ENCODE measurements at regions not wholly inside any gene's neighbourhood (a gene's known extent, or its start where the extent isn't known, plus 50 kb on each side); places are given as distances from the start of the nearest gene placed in this dataset.
A peak's percentile ranks its signal among the peaks of the same experiment; 100 is the strongest.

- Histone ChIP-seq H3K36me3 (no peaks in the 10 kb centered on the region), H3K27ac (peak overlapping the region; percentile 95 to 96), H3K27me3 (replicated peaks; ENCODE audit: insufficient read depth) (no peaks in the 10 kb centered on the region), H3K4me1 (ENCODE audit: control insufficient read depth in 1 of 2, low read depth in 2 of 2) (peaks cover 19 to 43% of the 10 kb centered on the region in 2 donors), H3K9me3 (no peaks in the 10 kb centered on the region), H3K4me3 (no peak overlapping the region)
- no peak for TF ChIP-seq CTCF (IDR thresholded peaks at IDR 0.05)
- no peak for ATAC-seq (ENCODE audit: insufficient number of reproducible peaks, low FRiP score, low read depth)
- DNase-seq (ENCODE audit: low spot score): no peak
Observed at GRCh38 chr18:79586436-79587225, 93.0 kb upstream of the CTDP1 start.

- DNase-seq (ENCODE audit: low spot score) (no peak), ATAC-seq (ENCODE audit: insufficient number of reproducible peaks, low FRiP score, low read depth) (no peak)
- Histone ChIP-seq H3K4me3 (no peak overlapping the region), H3K9me3 (no peaks in the 10 kb centered on the region), H3K27me3 (replicated peaks; ENCODE audit: insufficient read depth) (no peaks in the 10 kb centered on the region), H3K4me1 (ENCODE audit: control insufficient read depth in 1 of 2, low read depth in 2 of 2) (peaks cover 19 to 43% of the 10 kb centered on the region in 2 donors), H3K36me3 (no peaks in the 10 kb centered on the region), H3K27ac (peak overlapping the region; percentile 95 to 96)
- TF ChIP-seq CTCF (IDR thresholded peaks at IDR 0.05): no peak
Observed at GRCh38 chr18:79587226-79587741, 92.3 kb upstream of the CTDP1 start.

GRCh38 chr18:79587779-79588635 lies 91.6 kb upstream of the CTDP1 start:
- no peak for TF ChIP-seq CTCF (IDR thresholded peaks at IDR 0.05)
- ATAC-seq (ENCODE audit: insufficient number of reproducible peaks, low FRiP score, low read depth) (peak; percentile 31), DNase-seq (ENCODE audit: low spot score) (peak; percentile 37)
- Histone ChIP-seq H3K36me3 (no peaks in the 10 kb centered on the region), H3K4me1 (ENCODE audit: control insufficient read depth in 1 of 2, low read depth in 2 of 2) (peaks cover 19 to 43% of the 10 kb centered on the region in 2 donors), H3K9me3 (no peaks in the 10 kb centered on the region), H3K27ac (peak overlapping the region; percentile 95 to 96), H3K4me3 (peak overlapping the region; percentile 45), H3K27me3 (replicated peaks; ENCODE audit: insufficient read depth) (no peaks in the 10 kb centered on the region)

- Histone ChIP-seq H3K27me3 (replicated peaks; ENCODE audit: insufficient read depth) (no peaks in the 10 kb centered on the region), H3K4me1 (ENCODE audit: control insufficient read depth in 1 of 2, low read depth in 2 of 2) (peaks cover 19 to 43% of the 10 kb centered on the region in 2 donors), H3K4me3 (peak overlapping the region; percentile 55), H3K9me3 (no peaks in the 10 kb centered on the region), H3K36me3 (no peaks in the 10 kb centered on the region), H3K27ac (peak overlapping the region; percentile 96 to 97)
- DNase-seq (ENCODE audit: low spot score) (peak; percentile 89), ATAC-seq (ENCODE audit: insufficient number of reproducible peaks, low FRiP score, low read depth) (peak; percentile 93)
- TF ChIP-seq CTCF (IDR thresholded peaks at IDR 0.05): peak; percentile 45
Observed at GRCh38 chr18:79588636-79589481, 90.7 kb upstream of the CTDP1 start.

Data from thoracic aorta (tissue), 2 donors.